DMS 273 (cell line): ENCODE measurements at regions not wholly inside any gene's neighbourhood (a gene's known extent, or its start where the extent isn't known, plus 50 kb on each side); places are given as distances from the start of the nearest gene placed in this dataset.
"Not testable (repeated sequence)": the region's sequence is repeated elsewhere in the genome, so short reads cannot be mapped to it uniquely, and the experiment has no call there.

ENCODE experiments used
- DNase-seq: peaks from one replicate; lab custom pipeline; 2025; ENCODE audit not compliant: unreplicated experiment; lab: John Stamatoyannopoulos, UW

DNA sequence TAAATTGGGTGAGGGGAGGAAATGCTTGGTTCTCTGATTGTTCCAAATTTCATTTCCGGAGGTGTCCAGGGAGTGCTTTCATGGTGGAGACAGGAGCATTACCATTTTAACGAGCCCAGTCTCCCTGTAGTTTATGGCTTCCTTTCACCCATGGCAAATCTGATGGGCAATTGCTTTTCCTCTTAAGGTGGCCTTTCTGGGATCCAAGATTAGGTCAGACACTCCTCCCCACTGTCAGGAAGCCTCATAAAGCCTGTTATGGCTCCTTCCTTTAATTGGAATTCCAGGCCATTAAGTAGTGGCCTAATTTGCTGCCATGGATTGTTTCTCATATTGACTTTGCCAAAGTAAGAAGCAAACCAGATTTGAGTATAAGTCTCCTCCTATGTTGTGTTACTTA, 157.8 kb downstream of the PDCD6IP start:
- no peak for DNase-seq

DNA sequence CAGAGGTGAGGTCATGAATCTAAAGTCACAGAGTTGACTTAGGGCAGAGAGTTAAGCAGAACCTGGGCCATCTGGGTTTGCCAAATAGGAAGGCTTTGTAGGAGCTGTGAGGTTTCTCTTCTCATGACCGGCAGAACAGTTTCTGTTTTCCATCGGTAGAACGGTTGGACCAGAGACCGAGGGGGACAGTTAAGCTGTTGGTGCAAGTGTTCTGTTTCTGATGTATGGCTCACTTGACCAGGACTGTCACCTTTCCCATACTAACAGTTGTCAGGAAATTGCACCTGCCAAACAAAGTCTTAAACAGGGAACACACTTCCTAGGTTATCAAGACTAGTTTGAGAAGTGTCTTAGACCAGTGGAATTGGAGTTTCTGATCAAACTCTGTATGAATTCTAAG, 158.3 kb downstream of the PDCD6IP start:
- DNase-seq: no peak

DNA sequence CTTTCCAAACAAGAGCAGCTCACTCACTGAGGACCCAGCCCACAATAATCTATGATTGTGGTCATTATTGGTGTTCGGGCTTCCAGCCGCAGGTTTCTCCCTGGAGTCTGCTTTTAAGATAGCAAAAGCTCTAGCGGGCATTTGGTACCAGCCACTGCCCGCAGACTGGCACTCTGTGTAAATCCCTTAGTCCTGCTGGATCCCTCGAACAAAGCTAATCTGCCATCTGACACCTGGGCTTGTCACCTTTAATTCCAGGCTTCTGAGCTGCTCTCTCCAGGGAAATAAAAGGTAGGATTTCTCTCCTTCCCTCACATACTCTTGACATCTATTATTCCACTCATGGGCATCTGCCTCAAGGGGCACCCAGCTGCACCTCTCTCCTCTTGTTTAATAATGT, 158.7 kb downstream of the PDCD6IP start:
- DNase-seq: no peak

DNA sequence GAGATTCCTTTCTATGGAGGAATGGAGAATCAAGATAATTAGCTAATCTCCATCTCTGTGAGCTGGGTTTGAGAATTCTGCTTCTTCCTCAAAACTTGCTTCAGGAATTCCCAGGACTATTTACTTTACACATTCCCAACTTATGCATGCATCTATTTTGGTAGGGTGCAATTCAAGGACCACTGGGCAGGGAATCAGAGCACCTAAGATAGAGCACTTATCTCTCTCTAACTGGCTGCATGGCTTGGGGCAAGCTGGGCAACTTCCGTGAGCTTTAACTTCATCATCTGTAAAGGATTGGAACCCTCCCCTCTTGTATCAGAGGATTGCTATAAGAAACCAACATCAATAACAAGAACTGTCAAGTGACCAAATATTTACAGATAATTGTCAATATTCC, 160.2 kb downstream of the PDCD6IP start:
- DNase-seq: no peak

DNA sequence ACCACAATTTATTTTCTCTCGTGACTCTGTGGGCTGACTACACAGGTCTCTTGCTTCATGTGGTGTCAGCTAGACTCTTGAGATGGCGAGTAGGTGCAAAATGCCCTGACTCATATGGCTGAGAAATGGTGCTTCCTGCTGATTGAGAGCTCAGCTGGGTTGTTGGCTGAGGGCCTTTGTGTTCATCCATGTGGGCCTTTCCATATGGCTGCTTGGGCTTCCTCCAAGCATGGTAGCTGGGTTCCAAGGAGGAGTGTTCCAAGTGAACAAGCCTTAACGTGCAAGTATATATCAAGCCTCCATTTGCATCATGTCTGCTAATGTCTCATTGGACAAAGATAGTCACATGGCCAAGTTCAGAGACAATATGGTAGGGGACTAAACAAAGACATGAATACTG, 164.0 kb downstream of the PDCD6IP start:
- peak; percentile 48 for DNase-seq

DNA sequence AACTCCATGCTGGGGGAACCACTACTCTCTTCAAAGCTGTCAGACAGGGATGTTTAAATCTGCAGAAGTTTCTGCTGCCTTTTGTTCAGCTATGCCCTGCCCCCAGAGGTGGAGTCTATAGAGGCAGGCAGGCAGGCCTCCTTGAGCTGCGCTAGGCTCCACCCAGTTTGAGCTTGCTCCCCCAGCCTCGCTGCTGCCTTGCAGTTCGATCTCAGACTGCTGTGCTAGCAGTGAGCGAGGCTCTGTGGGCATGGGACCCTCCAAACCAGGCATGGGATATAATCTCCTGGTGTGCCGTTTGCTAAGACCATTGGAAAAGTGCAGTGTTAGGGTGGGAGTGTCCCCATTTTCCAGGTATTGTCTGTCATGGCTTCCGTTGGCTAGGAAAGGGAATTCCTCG, 171.8 kb downstream of the PDCD6IP start:
- DNase-seq: not testable (repeated sequence)

DNA sequence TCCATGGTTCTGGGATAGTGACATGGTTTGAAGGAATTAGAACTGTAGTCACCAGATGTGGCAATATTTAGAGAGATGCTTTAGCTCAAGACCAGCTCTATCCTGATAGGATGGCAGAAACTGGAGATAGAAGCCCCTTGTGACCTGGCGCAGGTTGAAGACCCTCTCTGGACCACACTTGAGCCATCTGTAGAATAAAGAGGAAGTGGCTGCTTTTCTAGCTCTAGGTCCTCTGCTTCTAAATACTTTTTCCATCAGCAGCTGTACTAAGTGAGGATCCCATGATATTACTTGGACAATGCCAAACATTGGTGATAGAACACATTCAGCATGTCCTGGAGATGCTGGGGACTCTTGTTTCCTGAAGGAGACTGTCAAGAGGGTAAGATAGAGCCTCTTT, 172.6 kb downstream of the PDCD6IP start:
- no peak for DNase-seq

DNA sequence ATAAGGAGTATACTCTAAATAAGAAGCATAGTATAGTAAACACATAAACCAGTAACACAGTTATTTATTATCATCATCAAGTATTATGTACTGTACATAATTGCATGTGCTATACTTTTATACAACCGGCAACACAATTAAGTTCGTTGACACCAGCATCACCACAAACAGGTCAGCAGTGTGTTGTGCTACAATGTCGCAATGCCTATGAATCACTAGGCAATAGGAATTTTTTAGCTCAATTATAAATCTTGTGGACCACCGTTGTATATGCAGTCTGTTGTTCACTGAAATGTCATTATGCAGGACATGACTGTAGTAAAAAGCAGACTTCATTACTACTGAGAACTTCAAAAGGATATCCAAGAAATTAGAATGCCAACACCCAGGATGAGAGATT, 177.0 kb downstream of the PDCD6IP start:
- no peak for DNase-seq

DNA sequence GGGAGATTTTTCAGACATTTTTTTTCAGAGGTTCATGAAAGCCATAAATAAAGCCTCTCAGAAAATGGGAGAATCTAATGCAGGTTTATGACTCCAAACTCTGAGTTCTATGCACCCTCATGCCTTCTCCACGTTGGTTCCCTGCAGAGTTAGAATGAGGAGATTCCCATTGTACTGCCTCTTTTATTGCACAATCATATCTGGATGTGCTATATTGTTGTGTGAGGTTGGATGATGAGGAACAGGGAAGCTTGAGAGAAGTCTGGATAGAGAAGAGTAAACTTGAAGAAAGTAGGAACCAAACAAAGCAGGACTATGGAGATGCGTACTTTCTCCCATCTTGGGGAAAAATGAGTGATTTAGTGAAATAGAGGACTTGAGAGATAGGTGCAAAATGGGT, 178.8 kb downstream of the PDCD6IP start:
- no peak for DNase-seq

DNA sequence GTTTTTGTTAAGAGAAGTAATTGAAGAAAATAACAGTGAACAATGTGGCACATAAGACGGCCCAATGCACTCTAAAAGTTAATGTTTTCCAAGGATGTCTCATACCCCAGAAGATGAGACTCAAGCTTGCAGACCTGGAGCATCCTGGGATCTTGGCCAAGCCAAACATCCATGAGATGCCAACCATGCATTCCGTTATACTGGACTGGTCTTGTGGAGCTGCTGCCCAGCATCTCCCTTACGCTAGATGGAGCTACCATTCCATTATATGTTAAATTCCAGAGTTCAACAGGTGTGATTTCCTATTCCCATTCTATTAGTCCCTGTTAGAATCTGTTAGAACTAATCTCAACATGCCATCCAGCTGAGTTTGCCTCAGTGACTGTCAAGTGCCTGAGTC, 181.8 kb downstream of the PDCD6IP start:
- peak; percentile 59 for DNase-seq

DNA sequence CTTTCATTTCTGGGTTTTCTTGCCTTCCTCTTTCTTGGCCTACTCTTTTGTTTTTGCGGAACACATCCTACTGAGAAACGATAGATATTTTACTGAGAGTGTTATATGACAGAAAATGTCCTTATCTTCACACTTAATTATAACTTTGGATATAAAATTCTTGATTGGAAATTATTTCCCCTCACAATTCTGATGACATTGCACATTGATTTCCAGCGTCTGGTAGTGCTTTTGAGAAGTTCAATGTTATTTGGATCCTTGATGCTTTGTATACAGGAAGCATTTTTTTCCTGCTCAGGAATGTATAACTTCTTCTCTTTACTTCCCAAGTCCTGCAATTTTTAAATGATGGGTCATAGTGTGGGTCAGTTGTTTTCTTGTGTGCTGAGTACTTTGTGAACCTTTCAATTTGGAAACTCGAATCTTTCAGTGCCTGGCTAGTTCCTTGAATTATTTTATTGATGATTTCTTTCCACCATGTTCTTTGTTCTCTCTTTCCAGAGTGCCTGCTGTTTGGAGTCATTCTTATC, 183.9 kb downstream of the PDCD6IP start:
- no peak for DNase-seq

DNA sequence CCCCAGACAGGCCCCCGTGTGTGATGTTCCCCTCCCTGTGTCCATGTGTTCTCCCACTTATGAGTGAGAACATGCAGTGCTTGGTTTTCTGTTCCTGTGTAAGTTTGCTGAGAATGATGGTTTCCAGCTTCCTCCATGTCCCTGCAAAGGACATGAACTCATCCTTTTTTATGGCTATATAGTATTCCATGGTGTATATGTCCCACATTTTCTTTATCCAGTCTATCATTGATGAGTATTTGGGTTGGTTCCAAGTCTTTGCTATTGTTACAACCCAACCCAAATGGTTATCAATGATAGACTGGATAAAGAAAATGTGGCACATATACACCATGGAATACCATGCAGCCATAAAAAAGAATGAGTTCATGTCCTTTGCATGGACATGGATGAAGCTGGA, 184.5 kb downstream of the PDCD6IP start:
- not testable (repeated sequence) for DNase-seq

DNA sequence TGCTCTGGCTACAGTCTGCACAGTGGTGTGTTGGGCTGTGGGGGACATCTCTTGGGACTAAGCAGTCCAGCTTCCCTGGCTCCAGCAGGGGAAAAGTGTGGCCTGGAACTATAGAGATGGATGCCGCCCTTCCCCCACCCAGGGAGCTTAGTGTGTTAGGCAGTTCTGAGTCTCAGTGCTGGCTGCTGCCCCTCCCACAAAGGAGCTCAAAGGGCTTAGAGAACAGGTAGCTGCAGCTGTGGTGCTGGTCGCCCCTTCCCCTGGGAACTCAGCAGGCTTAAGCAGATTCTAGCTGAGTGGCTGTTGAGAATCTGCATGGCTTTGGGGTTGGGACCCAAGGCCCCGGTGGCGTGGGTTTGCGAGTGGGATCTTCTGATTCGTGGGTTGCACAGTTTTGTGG, 190.8 kb downstream of the PDCD6IP start:
- DNase-seq: no peak

DNA sequence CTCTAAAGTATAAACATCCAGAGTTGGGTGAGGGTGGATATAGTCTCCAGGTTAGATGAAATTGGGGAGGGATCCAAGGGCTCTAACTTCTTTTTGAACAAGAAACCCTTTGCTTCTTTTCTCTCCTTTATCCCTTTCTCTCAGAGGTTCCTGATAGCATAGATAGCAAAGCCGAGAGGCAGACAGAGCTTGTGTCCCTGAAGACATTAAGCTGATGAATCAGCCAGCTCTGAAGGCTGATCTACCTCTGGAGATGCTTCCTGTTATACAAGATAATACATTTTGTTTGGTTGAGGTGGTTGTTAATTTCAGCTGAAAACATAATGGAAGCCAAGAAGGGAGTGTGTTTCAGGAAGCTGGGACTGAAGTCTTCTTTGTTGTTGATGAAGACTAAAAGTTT, 193.2 kb downstream of the PDCD6IP start:
- DNase-seq: no peak

DNA sequence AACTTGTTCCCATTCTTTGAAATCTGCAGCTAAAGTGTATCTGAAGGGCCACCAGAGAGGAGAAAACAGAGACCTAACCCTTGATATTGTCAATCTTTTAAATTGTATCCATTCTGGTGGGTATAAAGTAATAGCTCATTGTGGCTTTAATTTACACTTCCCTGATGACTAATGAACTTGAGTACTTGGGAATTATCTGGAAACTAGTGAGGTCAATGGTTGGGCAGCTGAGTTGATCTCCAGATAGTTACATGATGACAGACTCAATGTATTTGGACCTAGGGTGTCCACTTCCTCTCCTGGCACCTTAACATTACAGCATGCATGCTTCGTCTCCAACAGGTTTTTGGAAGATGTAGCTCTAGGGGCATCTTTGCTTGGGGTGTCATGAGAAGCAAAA, 195.2 kb downstream of the PDCD6IP start:
- no peak for DNase-seq

DNA sequence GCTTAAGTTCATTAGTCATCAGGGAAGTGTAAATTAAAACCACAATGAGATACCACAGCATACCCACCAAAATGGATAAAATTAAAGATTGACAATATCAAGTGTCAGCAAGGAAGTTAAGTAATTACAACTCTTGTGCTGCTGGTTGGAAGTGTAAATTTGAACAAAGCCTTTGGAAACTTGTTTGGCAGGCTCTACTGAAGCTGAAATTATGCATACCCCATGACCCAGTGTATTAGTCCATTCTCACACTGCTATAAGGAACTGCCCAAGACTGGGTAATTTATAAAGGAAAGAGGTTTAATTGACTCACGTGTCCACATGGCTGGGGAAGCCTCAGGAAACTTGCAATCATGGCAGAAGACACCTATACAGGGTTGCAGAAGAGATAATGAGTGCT, 196.1 kb downstream of the PDCD6IP start:
- no peak for DNase-seq

DNA sequence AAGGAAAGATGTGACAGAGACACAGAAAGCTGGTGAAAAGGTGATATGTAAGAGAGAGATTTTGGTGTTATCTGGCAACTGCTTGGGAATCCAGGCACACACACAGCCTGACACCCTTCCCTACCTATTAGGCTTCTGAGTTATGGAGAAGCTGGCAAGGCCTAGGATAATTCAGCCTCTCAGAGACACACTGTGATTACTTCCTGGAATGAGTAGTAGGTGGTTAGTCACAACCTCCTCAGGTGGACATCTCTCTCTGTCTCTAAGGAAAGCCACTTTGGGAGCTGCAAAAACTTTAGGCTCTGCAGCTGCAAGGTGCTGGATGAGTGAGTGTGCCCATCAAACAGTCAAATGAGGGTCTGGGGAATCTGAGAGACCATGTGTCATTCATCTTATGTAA, 201.9 kb downstream of the PDCD6IP start:
- no peak for DNase-seq

DNA sequence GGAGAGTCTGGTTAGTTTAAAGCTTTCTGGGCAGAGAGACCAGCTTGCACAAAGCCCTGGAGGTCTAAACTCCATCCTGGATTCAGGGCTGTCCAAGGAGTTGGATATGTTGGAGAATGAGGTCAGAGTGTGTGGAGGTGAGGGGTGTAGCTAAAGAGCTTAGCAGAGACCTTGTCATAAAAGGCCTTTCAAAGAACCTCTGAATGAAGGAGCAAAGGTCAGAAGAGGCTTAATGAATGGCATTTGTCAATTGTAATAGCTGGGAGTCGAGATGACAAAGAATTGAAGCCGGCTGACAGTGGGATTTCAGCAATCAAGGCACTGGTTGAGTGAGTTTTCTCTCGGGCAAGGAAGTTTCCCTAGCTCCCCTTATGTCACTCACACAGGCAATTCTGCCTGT, 202.6 kb downstream of the PDCD6IP start:
- DNase-seq: no peak

DNA sequence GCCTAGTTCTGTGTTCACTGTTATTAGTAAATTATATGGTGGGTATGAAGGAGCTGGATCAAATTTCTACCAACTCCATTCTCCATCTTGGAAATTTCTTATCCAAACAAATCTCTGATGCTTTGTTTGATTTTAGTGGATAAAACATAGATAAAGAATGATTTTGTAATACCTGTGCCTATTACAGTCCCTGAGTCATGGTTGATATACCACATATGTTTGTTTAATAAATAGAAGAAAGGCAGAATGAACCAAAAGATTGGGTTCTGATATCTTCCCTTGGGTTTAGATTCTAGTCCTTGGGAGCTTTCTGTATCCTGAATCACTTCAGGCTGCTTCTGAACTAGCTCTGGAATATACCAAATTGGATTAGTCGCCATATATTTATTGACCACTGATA, 203.6 kb downstream of the PDCD6IP start:
- no peak for DNase-seq

DNA sequence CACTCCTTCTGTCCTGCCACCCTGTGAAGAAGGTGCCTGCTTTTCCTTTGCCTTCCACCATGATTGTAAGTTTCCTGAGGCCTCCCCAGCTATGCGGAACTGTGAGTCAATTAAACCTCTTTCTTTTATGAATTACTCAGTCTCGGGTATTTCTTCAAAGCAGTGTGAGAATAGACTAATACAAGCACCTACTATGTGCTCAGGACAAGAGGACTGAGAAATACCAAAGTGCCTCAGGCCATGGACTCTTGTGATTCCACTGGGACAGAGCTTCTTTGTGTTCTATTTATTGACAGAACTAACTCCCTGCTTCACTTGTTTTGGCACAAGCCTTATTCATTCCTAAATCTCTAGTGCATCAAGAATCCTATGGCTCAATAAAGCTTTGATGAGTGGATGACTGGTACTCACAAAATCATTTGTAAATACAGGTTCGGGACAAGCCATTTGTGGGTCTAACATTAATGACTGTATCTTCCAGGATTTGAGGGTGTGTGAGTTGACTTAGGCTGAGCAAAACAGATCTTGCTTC, 204.2 kb downstream of the PDCD6IP start:
- DNase-seq: no peak

DNA sequence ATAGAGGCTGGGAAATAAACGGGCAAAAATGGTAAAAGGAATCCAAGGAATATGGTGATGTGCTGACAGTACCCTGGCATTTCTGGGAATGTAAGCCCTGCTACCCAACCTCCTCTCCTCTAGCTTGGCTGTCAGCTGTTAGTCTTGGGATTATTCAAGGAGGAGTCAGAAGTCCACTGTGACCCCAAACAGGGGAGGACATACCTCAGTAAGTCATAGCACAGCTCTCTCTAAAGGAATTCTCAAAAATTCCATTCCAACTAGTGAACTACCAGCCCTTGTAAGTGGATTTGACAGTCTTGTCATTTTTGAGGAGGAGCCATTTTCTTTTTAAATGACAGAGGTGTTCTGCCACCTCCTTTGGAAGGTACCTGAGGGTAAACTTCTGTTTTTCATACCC, 207.5 kb downstream of the PDCD6IP start:
- DNase-seq: no peak

DNA sequence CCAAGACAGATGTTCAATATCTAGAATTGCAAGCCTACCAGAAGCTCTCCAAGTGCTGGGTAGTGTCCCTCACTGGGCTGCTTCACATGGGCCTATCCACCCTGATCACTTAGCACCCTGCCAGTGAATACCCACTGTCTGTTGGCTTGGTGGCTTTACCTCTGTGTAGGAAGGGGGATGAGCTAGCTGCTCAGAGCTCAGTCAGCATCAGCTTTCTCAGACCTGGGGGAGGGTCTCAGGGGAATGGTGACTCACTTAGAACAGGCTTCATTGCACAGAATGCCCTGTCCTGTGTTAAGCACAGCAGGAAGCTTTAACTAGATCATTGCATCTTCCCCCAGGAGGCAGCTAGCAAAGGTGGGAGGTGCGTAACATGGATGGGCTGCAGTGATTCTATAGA, 209.8 kb downstream of the PDCD6IP start:
- DNase-seq: no peak
